SU-DHL-6 (cell line): ENCODE measurements at regions not wholly inside any gene's neighbourhood (a gene's known extent, or its start where the extent isn't known, plus 50 kb on each side); places are given as distances from the start of the nearest gene placed in this dataset.

Source experiments
- EZH2phosphoT487 ChIP-seq: fragments of 200-600 bp; sonication (generic), shearing (Covaris generic); conservative IDR thresholded peaks from 2 replicates; pipeline ENCODE4 v1.6.1; 2018; ENCODE audit warnings: mild to moderate bottlenecking, antibody characterized with exemption, low read length, moderate library complexity, mixed read lengths
- TF ChIP-seq, protein P1 (sequence below): fragments of 200-600 bp; sonication (generic); IDR thresholded peaks from one replicate; pipeline ENCODE4 v1.5.1; 2017; ENCODE audit warnings: antibody characterized with exemption, mild to moderate bottlenecking, low read length, moderate library complexity; ENCODE audit not compliant: insufficient read depth, poor library complexity, severe bottlenecking

DNA sequence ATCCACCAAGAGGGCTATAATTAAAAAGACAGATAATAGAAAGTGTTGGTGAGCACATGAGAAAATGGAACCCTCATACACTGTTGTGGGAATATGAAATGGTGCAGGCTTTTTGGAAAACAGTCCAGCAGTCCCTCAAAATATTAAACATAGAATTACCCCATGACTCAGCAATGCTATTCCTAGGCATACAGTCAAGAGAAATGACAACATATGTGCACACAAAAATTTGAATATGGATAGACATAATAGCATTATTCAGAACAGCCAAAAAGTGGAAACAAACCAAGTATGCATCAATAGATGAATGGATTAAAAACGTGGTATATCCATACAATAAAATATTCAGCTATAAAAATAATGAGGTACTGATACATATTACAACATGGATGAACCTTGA, 64.5 kb upstream of the GDF10 start:
- TF ChIP-seq, protein P1, sequence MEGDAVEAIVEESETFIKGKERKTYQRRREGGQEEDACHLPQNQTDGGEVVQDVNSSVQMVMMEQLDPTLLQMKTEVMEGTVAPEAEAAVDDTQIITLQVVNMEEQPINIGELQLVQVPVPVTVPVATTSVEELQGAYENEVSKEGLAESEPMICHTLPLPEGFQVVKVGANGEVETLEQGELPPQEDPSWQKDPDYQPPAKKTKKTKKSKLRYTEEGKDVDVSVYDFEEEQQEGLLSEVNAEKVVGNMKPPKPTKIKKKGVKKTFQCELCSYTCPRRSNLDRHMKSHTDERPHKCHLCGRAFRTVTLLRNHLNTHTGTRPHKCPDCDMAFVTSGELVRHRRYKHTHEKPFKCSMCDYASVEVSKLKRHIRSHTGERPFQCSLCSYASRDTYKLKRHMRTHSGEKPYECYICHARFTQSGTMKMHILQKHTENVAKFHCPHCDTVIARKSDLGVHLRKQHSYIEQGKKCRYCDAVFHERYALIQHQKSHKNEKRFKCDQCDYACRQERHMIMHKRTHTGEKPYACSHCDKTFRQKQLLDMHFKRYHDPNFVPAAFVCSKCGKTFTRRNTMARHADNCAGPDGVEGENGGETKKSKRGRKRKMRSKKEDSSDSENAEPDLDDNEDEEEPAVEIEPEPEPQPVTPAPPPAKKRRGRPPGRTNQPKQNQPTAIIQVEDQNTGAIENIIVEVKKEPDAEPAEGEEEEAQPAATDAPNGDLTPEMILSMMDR: no peak
- TF ChIP-seq EZH2phosphoT487: no peak
